Fibroblast of lung (primary cell): ENCODE measurements at regions not wholly inside any gene's neighbourhood (a gene's known extent, or its start where the extent isn't known, plus 50 kb on each side); places are given as distances from the start of the nearest gene placed in this dataset.

Source experiments
- EZH2 ChIP-seq: IDR thresholded peaks from 2 replicates; pipeline ENCODE4 v1.5.1; 2012; ENCODE audit warnings: low read length, control low read depth, mild to moderate bottlenecking; ENCODE audit errors: missing control alignments
- TF ChIP-seq, protein P1 (sequence below), 2 donors: IDR thresholded peaks in 1 of 2; conservative IDR thresholded peaks in 1 of 2; 1 replicate in 1 of 2; 2 replicates in 1 of 2; pipeline ENCODE4 v1.5.1; 2011 to 2012; ENCODE audit warnings: low read length in 2 of 2, control low read depth in 1 of 2, inconsistent platforms in 1 of 2, low read depth in 1 of 2, mild to moderate bottlenecking in 1 of 2

DNA sequence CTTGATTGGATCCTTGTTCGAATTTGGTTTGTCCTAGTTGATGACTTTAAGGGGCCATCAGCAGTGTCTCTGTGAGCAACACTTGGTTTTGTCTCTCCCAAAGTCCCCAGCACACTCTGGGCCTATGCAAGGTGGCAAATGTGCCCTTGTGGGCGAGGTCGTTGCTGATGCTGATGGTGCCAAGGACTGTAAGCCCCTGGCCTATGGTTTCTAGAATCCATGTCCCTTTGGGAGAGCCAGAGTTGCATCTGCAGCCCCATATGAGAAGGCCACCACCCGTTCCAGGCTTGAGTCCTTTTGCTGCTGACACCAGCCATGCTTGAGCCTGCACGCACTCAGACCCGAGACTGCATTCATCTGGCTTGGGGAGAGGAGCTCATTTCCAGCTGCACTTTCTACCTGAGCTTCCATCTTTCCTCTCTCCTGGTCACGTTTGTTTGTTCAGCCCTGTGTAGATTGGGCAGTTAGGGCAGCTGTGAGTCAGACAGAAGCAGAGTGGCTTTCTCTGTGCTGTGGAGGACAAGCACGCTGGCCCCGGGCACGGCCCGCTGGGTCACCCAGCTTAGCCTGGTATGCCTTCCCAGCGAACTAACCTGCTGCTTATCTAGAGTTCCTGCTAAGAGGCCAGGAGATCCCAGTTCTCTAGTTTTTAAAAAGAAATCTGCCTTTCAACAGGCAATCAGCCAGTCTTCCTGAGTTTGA is 52.1 kb upstream of the CSF3R start:
- TF ChIP-seq, protein P1, sequence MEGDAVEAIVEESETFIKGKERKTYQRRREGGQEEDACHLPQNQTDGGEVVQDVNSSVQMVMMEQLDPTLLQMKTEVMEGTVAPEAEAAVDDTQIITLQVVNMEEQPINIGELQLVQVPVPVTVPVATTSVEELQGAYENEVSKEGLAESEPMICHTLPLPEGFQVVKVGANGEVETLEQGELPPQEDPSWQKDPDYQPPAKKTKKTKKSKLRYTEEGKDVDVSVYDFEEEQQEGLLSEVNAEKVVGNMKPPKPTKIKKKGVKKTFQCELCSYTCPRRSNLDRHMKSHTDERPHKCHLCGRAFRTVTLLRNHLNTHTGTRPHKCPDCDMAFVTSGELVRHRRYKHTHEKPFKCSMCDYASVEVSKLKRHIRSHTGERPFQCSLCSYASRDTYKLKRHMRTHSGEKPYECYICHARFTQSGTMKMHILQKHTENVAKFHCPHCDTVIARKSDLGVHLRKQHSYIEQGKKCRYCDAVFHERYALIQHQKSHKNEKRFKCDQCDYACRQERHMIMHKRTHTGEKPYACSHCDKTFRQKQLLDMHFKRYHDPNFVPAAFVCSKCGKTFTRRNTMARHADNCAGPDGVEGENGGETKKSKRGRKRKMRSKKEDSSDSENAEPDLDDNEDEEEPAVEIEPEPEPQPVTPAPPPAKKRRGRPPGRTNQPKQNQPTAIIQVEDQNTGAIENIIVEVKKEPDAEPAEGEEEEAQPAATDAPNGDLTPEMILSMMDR (conservative IDR thresholded peaks at IDR 0.05 in 1 of 2, IDR thresholded peaks at IDR 0.05 in 1 of 2; ENCODE audit: low read depth in 1 of 2, low read length in 2 of 2) = no peak
- no peak for TF ChIP-seq EZH2
